ENCODE measurements at regions not wholly inside any gene's neighbourhood (a gene's known extent, or its start where the extent isn't known, plus 50 kb on each side); places are given as distances from the start of the nearest gene placed in this dataset.

DNA sequence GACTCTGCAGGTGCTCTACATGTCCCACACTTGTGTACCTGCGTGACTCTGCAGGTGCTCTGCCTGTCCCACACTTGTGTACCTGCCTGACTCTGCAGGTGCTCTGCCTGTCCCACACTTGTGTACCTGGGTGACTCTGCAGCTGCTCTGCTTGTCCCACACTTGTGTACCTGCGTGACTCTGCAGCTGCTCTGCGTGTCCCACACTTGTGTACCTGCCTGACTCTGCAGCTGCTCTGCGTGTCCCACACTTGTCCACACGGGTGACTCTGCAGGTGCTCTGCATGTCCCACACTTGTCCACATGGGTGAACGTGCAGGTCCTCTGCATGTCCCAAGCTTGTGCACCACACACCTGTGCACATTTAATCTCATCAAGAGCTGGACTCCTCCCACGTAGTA lies 576.7 kb upstream of the SALL3 start:
- Histone ChIP-seq H3K4me1 (no peaks in the 10 kb centered on the region), H3K9me3 (no peaks in the 10 kb centered on the region), H3K27me3 (ENCODE audit: low read depth) (no peaks in the 10 kb centered on the region), H3K27ac (no peak overlapping the region), H3K4me3 (no peak overlapping the region), H3K36me3 (no peaks in the 10 kb centered on the region)
- DNase-seq = no peak
- TF ChIP-seq, protein P1, sequence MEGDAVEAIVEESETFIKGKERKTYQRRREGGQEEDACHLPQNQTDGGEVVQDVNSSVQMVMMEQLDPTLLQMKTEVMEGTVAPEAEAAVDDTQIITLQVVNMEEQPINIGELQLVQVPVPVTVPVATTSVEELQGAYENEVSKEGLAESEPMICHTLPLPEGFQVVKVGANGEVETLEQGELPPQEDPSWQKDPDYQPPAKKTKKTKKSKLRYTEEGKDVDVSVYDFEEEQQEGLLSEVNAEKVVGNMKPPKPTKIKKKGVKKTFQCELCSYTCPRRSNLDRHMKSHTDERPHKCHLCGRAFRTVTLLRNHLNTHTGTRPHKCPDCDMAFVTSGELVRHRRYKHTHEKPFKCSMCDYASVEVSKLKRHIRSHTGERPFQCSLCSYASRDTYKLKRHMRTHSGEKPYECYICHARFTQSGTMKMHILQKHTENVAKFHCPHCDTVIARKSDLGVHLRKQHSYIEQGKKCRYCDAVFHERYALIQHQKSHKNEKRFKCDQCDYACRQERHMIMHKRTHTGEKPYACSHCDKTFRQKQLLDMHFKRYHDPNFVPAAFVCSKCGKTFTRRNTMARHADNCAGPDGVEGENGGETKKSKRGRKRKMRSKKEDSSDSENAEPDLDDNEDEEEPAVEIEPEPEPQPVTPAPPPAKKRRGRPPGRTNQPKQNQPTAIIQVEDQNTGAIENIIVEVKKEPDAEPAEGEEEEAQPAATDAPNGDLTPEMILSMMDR (IDR thresholded peaks at IDR 0.05) = no peak
- no peak for ATAC-seq
- intact Hi-C loops (cut with DNase I) = no loop called here

DNA sequence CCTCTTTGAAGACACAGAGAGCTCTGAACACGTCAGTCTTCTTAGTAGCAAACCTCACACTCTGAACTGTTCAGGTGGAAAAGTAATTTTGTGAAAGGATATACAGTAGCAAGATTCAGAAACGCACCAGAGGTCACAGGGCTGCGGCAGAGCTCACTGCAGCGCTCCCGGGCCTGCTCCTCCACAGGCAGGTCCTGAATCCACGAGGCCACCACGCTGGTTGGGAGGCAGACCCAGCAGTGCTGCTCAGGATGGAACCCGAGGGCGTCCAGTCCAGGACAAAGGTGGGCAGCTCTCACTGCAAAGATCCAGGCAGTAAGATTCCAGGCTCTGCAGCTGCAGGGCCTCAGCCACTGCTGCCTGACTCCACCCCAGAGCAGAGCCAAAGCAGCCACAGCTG lies 576.2 kb upstream of the SALL3 start:
- intact Hi-C loops (cut with DNase I) = no loop called here
- H3K4me1 ChIP-seq = no peaks in the 10 kb centered on the region
- ATAC-seq (no peak), DNase-seq (no peak)
- H3K4me3 ChIP-seq = no peak overlapping the region
- H3K36me3 ChIP-seq = no peaks in the 10 kb centered on the region
- TF ChIP-seq, protein P1 (IDR thresholded peaks at IDR 0.05) = no peak
- H3K9me3 ChIP-seq = no peaks in the 10 kb centered on the region
- no peak overlapping the region for H3K27ac ChIP-seq
- no peaks in the 10 kb centered on the region for H3K27me3 ChIP-seq (ENCODE audit: low read depth)

DNA sequence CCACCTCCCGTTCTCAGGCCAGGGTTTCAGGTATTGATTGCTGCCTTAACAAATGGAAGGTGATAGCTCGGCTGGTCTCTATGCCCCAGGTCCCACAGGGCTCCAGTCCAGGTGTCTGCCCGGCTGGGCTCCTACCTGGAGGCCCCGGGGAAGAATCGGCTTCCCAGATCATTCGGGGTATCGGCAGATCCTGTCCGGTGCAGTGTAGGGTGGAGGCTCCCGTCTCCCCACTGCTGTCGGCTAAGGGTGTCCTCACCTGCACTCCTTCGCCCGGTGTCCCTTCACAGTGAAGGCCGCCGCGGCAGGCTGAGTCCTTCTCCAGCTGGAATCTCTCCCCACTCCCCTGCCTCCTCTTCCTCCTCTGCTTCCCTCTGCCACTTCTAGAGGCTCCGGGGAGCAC lies 573.9 kb upstream of the SALL3 start:
- ATAC-seq (no peak), DNase-seq (no peak)
- no peaks in the 10 kb centered on the region for H3K9me3 ChIP-seq

DNA sequence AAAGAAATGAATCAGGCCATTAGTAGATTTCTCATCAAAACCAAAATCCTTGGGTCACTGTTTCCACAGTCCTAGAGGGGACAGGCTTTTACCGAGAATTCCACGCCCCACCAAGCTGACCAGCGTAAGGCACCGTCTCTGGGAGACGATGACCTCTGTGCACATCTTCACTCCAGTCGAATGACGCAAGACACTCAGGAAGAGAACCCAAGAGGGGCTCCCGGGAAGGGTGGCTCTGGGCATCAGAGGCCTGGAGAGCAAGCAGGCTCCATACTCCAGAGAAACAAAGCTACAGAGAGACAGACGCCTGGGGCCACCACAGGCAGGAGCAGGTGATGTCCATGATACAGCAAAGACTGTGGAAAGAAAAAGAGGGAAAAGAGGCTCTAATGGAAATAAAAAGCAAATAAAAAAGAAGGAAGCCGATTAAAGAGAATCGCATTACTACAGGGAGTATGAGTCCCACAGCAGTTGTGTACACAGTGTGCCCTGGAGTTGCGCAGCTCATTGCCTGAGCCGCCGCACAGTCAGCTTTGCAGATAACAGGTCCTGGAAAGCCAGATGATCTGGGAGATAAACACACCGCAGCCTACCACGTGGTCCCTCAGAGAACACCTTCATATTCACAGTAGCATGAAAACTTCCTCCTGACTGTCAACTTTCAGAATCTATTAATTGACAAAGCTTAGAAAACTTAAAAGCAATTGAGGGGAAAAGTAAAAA lies 572.7 kb upstream of the SALL3 start:
- H3K4me3 ChIP-seq = no peak overlapping the region

More for the DNA sequence above, 573.9 kb upstream of the SALL3 start:
- Histone ChIP-seq H3K4me3 (no peak overlapping the region), H3K36me3 (no peaks in the 10 kb centered on the region), H3K27ac (no peak overlapping the region), H3K4me1 (no peaks in the 10 kb centered on the region), H3K27me3 (ENCODE audit: low read depth) (no peaks in the 10 kb centered on the region)
- intact Hi-C loops (cut with DNase I) = no loop called here
- TF ChIP-seq, protein P1 (IDR thresholded peaks at IDR 0.05) = no peak

DNA sequence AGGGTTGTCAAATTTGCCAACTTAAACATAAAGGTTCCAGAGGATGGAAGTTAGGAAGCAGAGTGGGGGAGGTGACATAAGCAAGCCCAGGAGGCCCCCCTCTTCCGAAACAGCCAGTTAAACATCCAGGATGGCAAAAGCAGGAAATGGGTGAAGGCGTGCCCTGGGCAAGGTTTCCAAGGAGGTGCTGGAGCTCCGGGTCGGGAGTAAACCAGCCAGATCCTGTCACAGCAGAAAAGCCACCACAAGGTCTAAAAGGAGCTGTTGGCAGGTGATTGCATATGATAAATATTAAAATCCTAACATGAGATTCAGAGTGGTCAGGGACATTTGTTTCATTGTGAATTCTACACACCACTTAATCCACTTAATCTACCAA lies 572.2 kb upstream of the SALL3 start:
- no peak overlapping the region for H3K4me3 ChIP-seq
- ATAC-seq = peak in 1 of 2 donors; percentile 51
- TF ChIP-seq, protein P1 (IDR thresholded peaks at IDR 0.05) = no peak
- no peaks in the 10 kb centered on the region for H3K27me3 ChIP-seq (ENCODE audit: low read depth)
- no peaks in the 10 kb centered on the region for H3K9me3 ChIP-seq
- DNase-seq = no peak
- no peak overlapping the region for H3K27ac ChIP-seq
- no peaks in the 10 kb centered on the region for H3K4me1 ChIP-seq
- intact Hi-C loops (cut with DNase I) = no loop called here
- no peaks in the 10 kb centered on the region for H3K36me3 ChIP-seq

More for the DNA sequence above, 572.7 kb upstream of the SALL3 start:
- Histone ChIP-seq H3K9me3 (no peaks in the 10 kb centered on the region), H3K4me1 (no peaks in the 10 kb centered on the region), H3K36me3 (no peaks in the 10 kb centered on the region), H3K27ac (no peak overlapping the region), H3K27me3 (ENCODE audit: low read depth) (no peaks in the 10 kb centered on the region)
- TF ChIP-seq, protein P1 (IDR thresholded peaks at IDR 0.05) = no peak
- intact Hi-C loops (cut with DNase I) = no loop called here
- no peak for ATAC-seq
- no peak for DNase-seq

Data from lower lobe of right lung (tissue), 2 donors.